ENCODE measurements at regions not wholly inside any gene's neighbourhood (a gene's known extent, or its start where the extent isn't known, plus 50 kb on each side); places are given as distances from the start of the nearest gene placed in this dataset.

GRCh38 chr12:67498991-67499390 lies 149.6 kb upstream of the DYRK2 start:
- no peak for DNase-seq (ENCODE audit: low read depth in 2 of 2)

- DNase-seq (ENCODE audit: low read depth in 2 of 2) = no peak
Observed at GRCh38 chr12:67501362-67501761, 147.2 kb upstream of the DYRK2 start.

- DNase-seq (ENCODE audit: low read depth in 2 of 2) = no peak
Observed at GRCh38 chr12:67504026-67504425, 144.5 kb upstream of the DYRK2 start.

GRCh38 chr12:67506739-67507138 lies 141.8 kb upstream of the DYRK2 start:
- no peak for DNase-seq (ENCODE audit: low read depth in 2 of 2)

- DNase-seq (ENCODE audit: low read depth in 2 of 2) = no peak
Observed at GRCh38 chr12:67508830-67509229, 139.7 kb upstream of the DYRK2 start.

- DNase-seq (ENCODE audit: low read depth in 2 of 2) = peak; percentile 73 to 74
Observed at GRCh38 chr12:67509666-67510386, 138.7 kb upstream of the DYRK2 start.

GRCh38 chr12:67512061-67512460 lies 136.5 kb upstream of the DYRK2 start:
- no peak for DNase-seq (ENCODE audit: low read depth in 2 of 2)

- no peak for DNase-seq (ENCODE audit: low read depth in 2 of 2)
Observed at GRCh38 chr12:67514502-67514901, 134.0 kb upstream of the DYRK2 start.

- no peak for DNase-seq (ENCODE audit: low read depth in 2 of 2)
Observed at GRCh38 chr12:67515679-67516340, 132.7 kb upstream of the DYRK2 start.

GRCh38 chr12:67517181-67517887 lies 131.2 kb upstream of the DYRK2 start:
- no peak for DNase-seq (ENCODE audit: low read depth in 2 of 2)

- no peak for DNase-seq (ENCODE audit: low read depth in 2 of 2)
Observed at GRCh38 chr12:67519484-67520433, 128.8 kb upstream of the DYRK2 start.

GRCh38 chr12:67520606-67521005 lies 127.9 kb upstream of the DYRK2 start:
- no peak for DNase-seq (ENCODE audit: low read depth in 2 of 2)

- no peak for DNase-seq (ENCODE audit: low read depth in 2 of 2)
Observed at GRCh38 chr12:67522222-67522621, 126.3 kb upstream of the DYRK2 start.

GRCh38 chr12:67523538-67523937 lies 125.0 kb upstream of the DYRK2 start:
- no peak for DNase-seq (ENCODE audit: low read depth in 2 of 2)

- DNase-seq (ENCODE audit: low read depth in 2 of 2) = no peak
Observed at GRCh38 chr12:67524861-67525616, 123.5 kb upstream of the DYRK2 start.

- no peak for DNase-seq (ENCODE audit: low read depth in 2 of 2)
Observed at GRCh38 chr12:67525617-67525884, 123.0 kb upstream of the DYRK2 start.

- no peak for DNase-seq (ENCODE audit: low read depth in 2 of 2)
Observed at GRCh38 chr12:67526129-67526528, 122.4 kb upstream of the DYRK2 start.

GRCh38 chr12:67531051-67531450 lies 117.5 kb upstream of the DYRK2 start:
- no peak for DNase-seq (ENCODE audit: low read depth in 2 of 2)

GRCh38 chr12:67531501-67531900 lies 117.0 kb upstream of the DYRK2 start:
- DNase-seq (ENCODE audit: low read depth in 2 of 2) = no peak

- DNase-seq (ENCODE audit: low read depth in 2 of 2) = no peak
Observed at GRCh38 chr12:67533159-67533558, 115.4 kb upstream of the DYRK2 start.

GRCh38 chr12:67534046-67534445 lies 114.5 kb upstream of the DYRK2 start:
- DNase-seq (ENCODE audit: low read depth in 2 of 2) = no peak
